ENCODE measurements at regions not wholly inside any gene's neighbourhood (a gene's known extent, or its start where the extent isn't known, plus 50 kb on each side); places are given as distances from the start of the nearest gene placed in this dataset.

DNA sequence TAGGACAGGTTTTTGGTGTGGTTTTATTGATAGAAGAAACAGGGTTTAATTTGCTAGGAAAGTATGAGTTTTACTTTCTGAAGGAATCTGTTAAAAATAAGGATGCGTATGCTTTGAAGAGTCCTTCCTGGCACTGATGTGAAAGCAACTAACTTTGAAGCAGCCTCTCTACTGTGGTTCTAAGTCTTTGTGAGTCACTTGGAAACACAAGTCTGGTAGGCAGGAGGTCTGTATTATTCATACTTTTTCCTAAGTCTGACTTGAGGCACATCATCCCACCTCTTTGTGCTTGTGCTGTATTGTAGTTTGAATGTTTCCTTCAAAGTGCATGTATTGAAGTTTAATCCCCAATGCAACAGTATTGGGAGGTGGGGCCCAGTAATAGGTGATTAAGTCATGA is 129.0 kb downstream of the TAF11L14 start:
- Histone ChIP-seq H3K9me3 (ENCODE audit: control insufficient read depth, low read length) (no peaks in the 10 kb centered on the region), H3K36me3 (ENCODE audit: control insufficient read depth, insufficient read depth, low read length) (no peaks in the 10 kb centered on the region), H3K9ac (no peak overlapping the region), H3K4me1 (no peaks in the 10 kb centered on the region), H3K79me2 (no peaks in the 10 kb centered on the region), H3K4me3 (ENCODE audit: low read depth, low read length) (no peak overlapping the region), H3K27ac (no peak overlapping the region), H3K4me2 (ENCODE audit: low read length) (no peak overlapping the region), H3K27me3 (ENCODE audit: control insufficient read depth, insufficient read depth, low read length) (no peaks in the 10 kb centered on the region), H2AFZ (no peak overlapping the region)
- no peak for TF ChIP-seq CTCF (IDR thresholded peaks at IDR 0.05)

GRCh38 chr5:17766031-17766430 is 131.8 kb downstream of the TAF11L14 start:
- Histone ChIP-seq H3K27me3 (ENCODE audit: control insufficient read depth, insufficient read depth, low read length) (no peaks in the 10 kb centered on the region), H3K4me3 (ENCODE audit: low read depth, low read length) (no peak overlapping the region), H3K9ac (no peak overlapping the region), H3K36me3 (ENCODE audit: control insufficient read depth, insufficient read depth, low read length) (no peaks in the 10 kb centered on the region), H3K79me2 (no peaks in the 10 kb centered on the region), H2AFZ (no peak overlapping the region), H3K27ac (no peak overlapping the region), H3K4me2 (ENCODE audit: low read length) (no peak overlapping the region), H3K9me3 (ENCODE audit: control insufficient read depth, low read length) (no peaks in the 10 kb centered on the region), H3K4me1 (no peaks in the 10 kb centered on the region)
- TF ChIP-seq CTCF (IDR thresholded peaks at IDR 0.05), result no peak

GRCh38 chr5:17769277-17769676 is 135.0 kb downstream of the TAF11L14 start:
- Histone ChIP-seq H3K9me3 (ENCODE audit: control insufficient read depth, low read length) (no peaks in the 10 kb centered on the region), H3K4me2 (ENCODE audit: low read length) (no peak overlapping the region), H3K27ac (no peak overlapping the region), H3K4me3 (ENCODE audit: low read depth, low read length) (no peak overlapping the region), H3K79me2 (no peaks in the 10 kb centered on the region), H3K9ac (no peak overlapping the region), H3K27me3 (ENCODE audit: control insufficient read depth, insufficient read depth, low read length) (no peaks in the 10 kb centered on the region), H3K36me3 (ENCODE audit: control insufficient read depth, insufficient read depth, low read length) (no peaks in the 10 kb centered on the region), H3K4me1 (no peaks in the 10 kb centered on the region), H2AFZ (no peak overlapping the region)
- TF ChIP-seq CTCF (IDR thresholded peaks at IDR 0.05), result no peak

DNA sequence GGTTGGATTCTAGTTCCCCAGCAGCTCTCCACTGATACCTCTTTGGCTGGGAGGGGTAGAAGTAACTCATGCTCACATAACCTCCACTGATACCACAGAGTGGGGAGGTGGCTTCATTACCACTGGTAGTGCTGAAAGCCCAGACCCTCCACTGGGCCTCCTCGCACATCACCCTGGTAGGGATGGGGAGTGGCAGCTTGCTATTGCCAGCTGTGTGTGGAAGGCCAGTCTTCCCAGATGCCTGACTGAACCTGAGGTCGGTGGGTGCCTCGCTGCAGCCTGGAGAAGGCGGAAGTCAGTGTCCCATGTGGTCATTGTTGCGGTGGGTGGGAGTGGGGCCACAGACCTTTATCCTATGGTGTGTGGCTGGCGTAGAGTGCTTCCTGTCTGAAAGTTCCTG is 138.0 kb downstream of the TAF11L14 start:
- Histone ChIP-seq H3K4me3 (ENCODE audit: low read depth, low read length) (no peak overlapping the region), H3K4me1 (no peaks in the 10 kb centered on the region), H3K27me3 (ENCODE audit: control insufficient read depth, insufficient read depth, low read length) (no peaks in the 10 kb centered on the region), H3K79me2 (no peaks in the 10 kb centered on the region), H2AFZ (no peak overlapping the region), H3K9ac (no peak overlapping the region), H3K4me2 (ENCODE audit: low read length) (no peak overlapping the region), H3K27ac (no peak overlapping the region), H3K9me3 (ENCODE audit: control insufficient read depth, low read length) (no peaks in the 10 kb centered on the region), H3K36me3 (ENCODE audit: control insufficient read depth, insufficient read depth, low read length) (no peaks in the 10 kb centered on the region)
- no peak for TF ChIP-seq CTCF (IDR thresholded peaks at IDR 0.05)

GRCh38 chr5:17785774-17786173 is 151.5 kb downstream of the TAF11L14 start:
- Histone ChIP-seq H3K4me2 (ENCODE audit: low read length) (no peak overlapping the region), H2AFZ (no peak overlapping the region), H3K9ac (no peak overlapping the region), H3K4me1 (no peaks in the 10 kb centered on the region), H3K27me3 (ENCODE audit: control insufficient read depth, insufficient read depth, low read length) (no peaks in the 10 kb centered on the region), H3K36me3 (ENCODE audit: control insufficient read depth, insufficient read depth, low read length) (no peaks in the 10 kb centered on the region), H3K27ac (no peak overlapping the region), H3K9me3 (ENCODE audit: control insufficient read depth, low read length) (no peaks in the 10 kb centered on the region), H3K4me3 (ENCODE audit: low read depth, low read length) (no peak overlapping the region), H3K79me2 (no peaks in the 10 kb centered on the region)
- TF ChIP-seq CTCF (IDR thresholded peaks at IDR 0.05), result no peak
